H9 (cell line): ENCODE measurements at regions not wholly inside any gene's neighbourhood (a gene's known extent, or its start where the extent isn't known, plus 50 kb on each side); places are given as distances from the start of the nearest gene placed in this dataset.

ENCODE experiments used
- DNase-seq: peaks from one replicate; pipeline ENCODE4 v3.0.0-alpha.2; 2017
- H2AFZ ChIP-seq: one replicate; pipeline ENCODE4 v1.6.1; 2013; ENCODE audit warnings: mild to moderate bottlenecking, low read length, control low read depth, moderate library complexity
- H2AK5ac ChIP-seq: 2 replicates; pipeline ENCODE4 v1.6.1; 2013; ENCODE audit warnings: low read length, control low read depth, mixed read lengths; ENCODE audit not compliant: insufficient read length
- H2BK120ac ChIP-seq: one replicate; pipeline ENCODE4 v1.6.1; 2013; ENCODE audit warnings: low read depth, mild to moderate bottlenecking, low read length, control low read depth, inconsistent platforms; ENCODE audit not compliant: poor library complexity, severe bottlenecking
- H2BK12ac ChIP-seq: 2 replicates; pipeline ENCODE4 v1.6.1; 2013; ENCODE audit warnings: low read length, control low read depth, mixed read lengths, low read depth; ENCODE audit not compliant: insufficient read length
- H2BK15ac ChIP-seq: 2 replicates; pipeline ENCODE4 v1.6.1; 2013; ENCODE audit warnings: low read depth, low read length, control low read depth
- H2BK20ac ChIP-seq: one replicate; pipeline ENCODE4 v1.6.1; 2013; ENCODE audit warnings: low read depth, mild to moderate bottlenecking, low read length, control low read depth, inconsistent platforms; ENCODE audit not compliant: poor library complexity, severe bottlenecking
- H2BK5ac ChIP-seq: 2 replicates; pipeline ENCODE4 v1.6.1; 2013; ENCODE audit warnings: low read length, control low read depth, mixed read lengths; ENCODE audit not compliant: insufficient read length
- H3K14ac ChIP-seq: 2 replicates; pipeline ENCODE4 v1.6.1; 2013; ENCODE audit warnings: low read length, control low read depth; ENCODE audit not compliant: insufficient read depth
- H3K18ac ChIP-seq: 2 replicates; pipeline ENCODE4 v1.6.1; 2013; ENCODE audit warnings: low read depth, mild to moderate bottlenecking, mixed read lengths, low read length, control low read depth; ENCODE audit not compliant: insufficient read length
- H3K23ac ChIP-seq: 2 replicates; pipeline ENCODE4 v1.6.1; 2013; ENCODE audit warnings: low read length, control low read depth, mixed read lengths, low read depth; ENCODE audit not compliant: insufficient read length
- H3K23me2 ChIP-seq: 2 replicates; pipeline ENCODE4 v1.6.1; 2013; ENCODE audit warnings: low read depth, mild to moderate bottlenecking, mixed read lengths, low read length, control low read depth; ENCODE audit not compliant: insufficient read length, poor library complexity, severe bottlenecking
- H3K27ac ChIP-seq: 2 replicates; pipeline ENCODE4 v1.5.1; 2013; ENCODE audit warnings: low read length, control low read depth, mixed read lengths, low read depth; ENCODE audit not compliant: insufficient read length
- H3K27me3 ChIP-seq: 2 replicates; pipeline ENCODE4 v1.6.1; 2013; ENCODE audit warnings: low read length, control low read depth, inconsistent platforms; ENCODE audit not compliant: insufficient read depth
- H3K4ac ChIP-seq: 2 replicates; pipeline ENCODE4 v1.6.1; 2013; ENCODE audit warnings: low read depth, mild to moderate bottlenecking, control low read depth, inconsistent platforms, low read length, moderate library complexity
- H3K4me1 ChIP-seq: 2 replicates; pipeline ENCODE4 v1.6.1; 2013; ENCODE audit warnings: low read length, control low read depth, inconsistent platforms; ENCODE audit not compliant: insufficient read depth
- H3K4me2 ChIP-seq: 2 replicates; pipeline ENCODE4 v1.6.1; 2013; ENCODE audit warnings: low read length, control low read depth, mixed read lengths; ENCODE audit not compliant: insufficient read length, insufficient read depth
- H3K56ac ChIP-seq: 2 replicates; pipeline ENCODE4 v1.6.1; 2013; ENCODE audit warnings: low read depth, mild to moderate bottlenecking, mixed read lengths, low read length, control low read depth; ENCODE audit not compliant: insufficient read length
- H3K79me1 ChIP-seq: 2 replicates; pipeline ENCODE4 v1.6.1; 2013; ENCODE audit warnings: low read depth, mild to moderate bottlenecking, moderate library complexity, low read length, control low read depth, inconsistent platforms; ENCODE audit not compliant: insufficient read depth, poor library complexity, severe bottlenecking
- H3K79me2 ChIP-seq: 2 replicates; pipeline ENCODE4 v1.6.1; 2013; ENCODE audit warnings: low read length, control low read depth, inconsistent platforms; ENCODE audit not compliant: insufficient read depth
- H3K9ac ChIP-seq: 2 replicates; pipeline ENCODE4 v1.6.1; 2013; ENCODE audit warnings: low read length, control low read depth, mixed read lengths; ENCODE audit not compliant: insufficient read length; ENCODE audit errors: extremely low read depth
- H3K9me3 ChIP-seq: one replicate; pipeline ENCODE4 v1.6.1; 2013; ENCODE audit warnings: low read depth, low read length, inconsistent platforms; ENCODE audit not compliant: control insufficient read depth
- H3T11ph ChIP-seq: one replicate; pipeline ENCODE4 v1.6.1; 2013; ENCODE audit warnings: mild to moderate bottlenecking, low read length, control low read depth, inconsistent platforms
- H4K20me1 ChIP-seq: one replicate; pipeline ENCODE4 v1.6.1; 2013; ENCODE audit not compliant: control insufficient read depth, insufficient read length, insufficient read depth
- H4K5ac ChIP-seq: 2 replicates; pipeline ENCODE4 v1.6.1; 2013; ENCODE audit warnings: low read depth, mild to moderate bottlenecking, mixed read lengths, low read length, control low read depth; ENCODE audit not compliant: insufficient read length
- H4K8ac ChIP-seq: replicated peaks from 2 replicates; pipeline ENCODE4 v1.6.1; 2013; ENCODE audit warnings: low read length, control low read depth, mixed read lengths, low read depth; ENCODE audit not compliant: insufficient read length
- H4K91ac ChIP-seq: 2 replicates; pipeline ENCODE4 v1.6.1; 2013; ENCODE audit warnings: low read depth, mild to moderate bottlenecking, moderate library complexity, mixed read lengths, low read length, control low read depth; ENCODE audit not compliant: insufficient read length
- H3K27ac Mint-ChIP-seq, 3 experiments: 2 replicates in 2 of 3; 3 replicates in 1 of 3; pipeline ENCODE4 v1.8.0; 2020 to 2021; ENCODE audit warnings: mixed read lengths in 3 of 3, mild to moderate bottlenecking in 1 of 3, moderate library complexity in 1 of 3
- H3K27me3 Mint-ChIP-seq: 2 replicates; pipeline ENCODE4 v1.8.0; 2021; ENCODE audit warnings: low read depth, mild to moderate bottlenecking, moderate library complexity, mixed read lengths
- H3K36me3 Mint-ChIP-seq, 3 experiments: 2 replicates in 2 of 3; 3 replicates in 1 of 3; pipeline ENCODE4 v1.8.0; 2020 to 2021; ENCODE audit warnings: low read depth in 3 of 3, mixed read lengths in 3 of 3; ENCODE audit not compliant: insufficient read depth in 1 of 3
- H3K4me1 Mint-ChIP-seq, 2 experiments: 2 replicates each; pipeline ENCODE4 v1.8.0; 2020; ENCODE audit warnings: mixed read lengths in 2 of 2
- H3K4me3 Mint-ChIP-seq, 2 experiments: 2 replicates in 1 of 2; 3 replicates in 1 of 2; pipeline ENCODE4 v1.8.0; 2020 to 2021; ENCODE audit warnings: mild to moderate bottlenecking in 2 of 2, mixed read lengths in 2 of 2, moderate library complexity in 1 of 2
- H3K9me3 Mint-ChIP-seq, 2 experiments: 2 replicates in 1 of 2; 3 replicates in 1 of 2; pipeline ENCODE4 v1.8.0; 2020; ENCODE audit warnings: mild to moderate bottlenecking in 2 of 2, mixed read lengths in 2 of 2, moderate library complexity in 1 of 2
- CTCF ChIP-seq: fragments of 200-600 bp; sonication (generic); conservative IDR thresholded peaks from 3 replicates; pipeline ENCODE4 v1.8.0; 2021; ENCODE audit warnings: antibody characterized with exemption, mild to moderate bottlenecking

DNA sequence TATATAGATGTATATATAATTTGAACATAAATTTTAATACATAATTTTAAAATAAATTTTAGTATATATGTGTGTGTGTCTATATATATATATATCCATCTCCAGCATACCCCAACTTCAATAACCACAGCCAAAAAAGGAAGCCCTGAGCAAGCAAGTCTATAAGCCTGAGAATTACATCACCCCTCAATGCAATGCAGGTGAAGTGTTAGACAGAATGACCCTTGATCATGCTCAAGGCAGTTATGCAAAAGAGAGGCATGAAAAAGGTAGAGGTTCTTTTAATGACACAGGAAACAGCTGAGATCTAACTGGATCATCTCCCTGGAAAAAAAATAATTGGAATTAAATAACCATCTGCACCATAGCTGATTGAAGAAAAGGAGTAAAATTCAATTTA lies 557.9 kb upstream of the ANO5 start:
- DNase-seq = no peak
- Histone ChIP-seq H3K23me2 (no peaks in the 10 kb centered on the region), H2BK20ac (no peak overlapping the region), H2BK15ac (no peak overlapping the region), H3K27me3 (no peaks in the 10 kb centered on the region), H3K27ac (no peak overlapping the region), H2BK5ac (no peak overlapping the region), H4K20me1 (no peaks in the 10 kb centered on the region), H3K9ac (no peak overlapping the region), H3K23ac (no peak overlapping the region), H3K56ac (no peak overlapping the region), H2BK120ac (no peak overlapping the region), H2AK5ac (no peak overlapping the region), H3K79me1 (no peaks in the 10 kb centered on the region), H4K91ac (no peak overlapping the region), H3K14ac (no peak overlapping the region), H3K18ac (no peak overlapping the region), H3K4me1 (no peaks in the 10 kb centered on the region), H3K79me2 (no peaks in the 10 kb centered on the region), H2AFZ (no peak overlapping the region), H3K4me2 (no peak overlapping the region), H2BK12ac (no peak overlapping the region), H3K9me3 (no peaks in the 10 kb centered on the region), H3K4ac (no peak overlapping the region), H4K5ac (no peak overlapping the region), H3T11ph (no peak overlapping the region), H4K8ac (no peak overlapping the region)
- H3K27me3 Mint-ChIP-seq = no peaks in the 10 kb centered on the region; the same call in 1 of the 2 replicates
- no peak for TF ChIP-seq CTCF
- H3K4me1 Mint-ChIP-seq = no peaks in the 10 kb centered on the region
- no peaks in the 10 kb centered on the region for H3K9me3 Mint-ChIP-seq
- no peak overlapping the region for H3K27ac Mint-ChIP-seq
- H3K4me3 Mint-ChIP-seq = no peak overlapping the region
- no peaks in the 10 kb centered on the region for H3K36me3 Mint-ChIP-seq
